ENCODE measurements at regions not wholly inside any gene's neighbourhood (a gene's known extent, or its start where the extent isn't known, plus 50 kb on each side); places are given as distances from the start of the nearest gene placed in this dataset.

DNA sequence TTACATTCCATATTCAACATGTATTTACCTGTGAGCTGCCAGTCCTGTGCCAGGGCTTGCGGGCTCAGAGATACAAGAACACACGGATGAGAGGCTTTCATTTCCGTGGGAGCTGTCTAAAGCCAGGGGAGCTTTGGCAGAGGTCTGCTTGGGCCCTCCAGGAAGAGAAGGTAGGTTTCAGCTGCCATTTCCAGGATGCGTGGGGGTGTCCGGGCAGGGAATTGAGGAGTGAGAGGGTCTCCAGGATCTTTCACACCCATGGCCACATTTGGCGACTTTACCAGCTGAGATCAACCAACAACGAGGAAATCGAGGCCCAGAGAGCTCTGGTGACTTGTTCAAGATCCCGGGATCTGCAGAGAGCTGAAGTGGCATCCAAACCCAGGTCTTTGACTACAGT is 119.6 kb downstream of the BUD13 start:
- no peak overlapping the region for H3K4me2 ChIP-seq
- no peaks in the 10 kb centered on the region for H4K20me1 ChIP-seq (ENCODE audit: insufficient read depth)
- H3K36me3 ChIP-seq (replicated peaks in 1 of 2; ENCODE audit: control insufficient read depth in 1 of 2, insufficient read depth in 2 of 2, low read length in 1 of 2), result no peaks in the 10 kb centered on the region
- ChIA-PET CTCF (interaction anchor here (1.0 to 4.8 kb wide), 6 partner anchors 11 to 199 kb away, joined by 4 to 34 read pairs (median 5); no protein-coding TSS in a partner anchor), POLR2A (no interaction called here)
- no peak overlapping the region for H2AFZ ChIP-seq (ENCODE audit: low read depth)
- TF ChIP-seq TEAD4 (IDR thresholded peaks at IDR 0.05; ENCODE audit: borderline replicate concordance, insufficient read depth), result no peak
- TF ChIP-seq GABPA (IDR thresholded peaks at IDR 0.05; ENCODE audit: low read depth), result no peak
- TF ChIP-seq EZH2phosphoT487 (IDR thresholded peaks at IDR 0.05; ENCODE audit: borderline replicate concordance, low read depth), result no peak
- no peak for TF ChIP-seq RCOR1 (IDR thresholded peaks at IDR 0.05; ENCODE audit: low read length)
- TF ChIP-seq SIN3A (IDR thresholded peaks at IDR 0.05; ENCODE audit: borderline replicate concordance, low read depth, low read length), result no peak
- TF ChIP-seq TCF12 (IDR thresholded peaks at IDR 0.05), result no peak
- TF ChIP-seq, protein P1, sequence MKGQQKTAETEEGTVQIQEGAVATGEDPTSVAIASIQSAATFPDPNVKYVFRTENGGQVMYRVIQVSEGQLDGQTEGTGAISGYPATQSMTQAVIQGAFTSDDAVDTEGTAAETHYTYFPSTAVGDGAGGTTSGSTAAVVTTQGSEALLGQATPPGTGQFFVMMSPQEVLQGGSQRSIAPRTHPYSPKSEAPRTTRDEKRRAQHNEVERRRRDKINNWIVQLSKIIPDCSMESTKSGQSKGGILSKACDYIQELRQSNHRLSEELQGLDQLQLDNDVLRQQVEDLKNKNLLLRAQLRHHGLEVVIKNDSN (IDR thresholded peaks at IDR 0.05; ENCODE audit: borderline replicate concordance, low read depth), result no peak
- H3F3A ChIP-seq (replicated peaks; ENCODE audit: insufficient read depth), result no peaks in the 10 kb centered on the region
- no peak for DNase-seq
- H3K9ac ChIP-seq, result no peak overlapping the region
- no peak overlapping the region for H3K27ac ChIP-seq (ENCODE audit: low read depth in 2 of 2, low read length in 1 of 2)
- H3K4me3 ChIP-seq (ENCODE audit: low read depth in 2 of 2, low read length in 1 of 2), result no peak overlapping the region
- no peaks in the 10 kb centered on the region for H3K9me2 ChIP-seq
- 58% methylated on average over 7 of the region's 9 CpGs for WGBS (ENCODE audit: low lambda C conversion rate)
- H3K79me2 ChIP-seq (ENCODE audit: insufficient read depth), result no peaks in the 10 kb centered on the region
- H3K4me1 ChIP-seq (ENCODE audit: control insufficient read depth in 1 of 2, insufficient read depth in 2 of 2, low read depth in 1 of 2, low read length in 1 of 2), result peaks cover 0 to 3% of the 10 kb centered on the region in 2 experiments; a peak in 1 of 4 replicates
- no peaks in the 10 kb centered on the region for H3K27me3 ChIP-seq (ENCODE audit: insufficient read depth)
- no peaks in the 10 kb centered on the region for H3K9me3 ChIP-seq

DNA sequence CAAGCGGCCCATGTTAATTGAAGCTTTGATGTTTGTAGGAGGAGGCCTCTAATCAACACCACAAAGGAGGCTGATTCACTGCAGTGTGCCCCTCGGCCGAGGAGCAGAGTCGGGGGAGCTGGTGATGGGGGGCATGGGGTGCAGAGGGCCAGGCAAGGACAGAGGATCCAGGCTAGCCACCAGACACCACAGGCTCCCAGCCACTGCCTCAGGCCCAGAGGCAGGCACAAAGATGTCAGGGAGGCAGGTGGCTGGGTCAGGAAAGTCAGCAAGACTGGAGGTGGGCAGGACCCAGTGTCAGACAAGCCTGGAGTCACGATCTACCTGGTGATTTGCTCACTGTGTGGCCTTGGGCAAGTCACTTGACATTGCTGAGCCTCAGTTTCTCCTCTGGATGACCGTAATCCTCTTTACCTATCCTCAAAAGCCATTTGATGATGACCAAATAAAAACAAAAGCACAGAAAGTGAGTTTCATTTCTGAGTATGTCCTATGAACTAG is 121.0 kb downstream of the BUD13 start:
- no peaks in the 10 kb centered on the region for H3K36me3 ChIP-seq (replicated peaks in 1 of 2; ENCODE audit: control insufficient read depth in 1 of 2, insufficient read depth in 2 of 2, low read length in 1 of 2)
- H3K27ac ChIP-seq (ENCODE audit: low read depth in 2 of 2, low read length in 1 of 2), result no peak overlapping the region
- no peaks in the 10 kb centered on the region for H3K79me2 ChIP-seq (ENCODE audit: insufficient read depth)
- TF ChIP-seq, protein P2, sequence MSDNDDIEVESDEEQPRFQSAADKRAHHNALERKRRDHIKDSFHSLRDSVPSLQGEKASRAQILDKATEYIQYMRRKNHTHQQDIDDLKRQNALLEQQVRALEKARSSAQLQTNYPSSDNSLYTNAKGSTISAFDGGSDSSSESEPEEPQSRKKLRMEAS (IDR thresholded peaks at IDR 0.05; ENCODE audit: low read depth), result no peak
- no peak for TF ChIP-seq RCOR1 (IDR thresholded peaks at IDR 0.05; ENCODE audit: low read length)
- TF ChIP-seq RFX5 (IDR thresholded peaks at IDR 0.05; ENCODE audit: low read length), result no peak
- no peak overlapping the region for H3K4me2 ChIP-seq
- 18% methylated on average over 6 of the region's 6 CpGs for WGBS (ENCODE audit: low lambda C conversion rate)
- peaks cover 0 to 3% of the 10 kb centered on the region in 2 experiments; a peak in 1 of 4 replicates for H3K4me1 ChIP-seq (ENCODE audit: control insufficient read depth in 1 of 2, insufficient read depth in 2 of 2, low read depth in 1 of 2, low read length in 1 of 2)
- no peaks in the 10 kb centered on the region for H3K9me3 ChIP-seq
- ChIA-PET CTCF (interaction anchor here (1.5 to 4.8 kb wide), 3 partner anchors 10 to 198 kb away, joined by 4 to 34 read pairs (median 5); no protein-coding TSS in a partner anchor), POLR2A (no interaction called here)
- no peak overlapping the region for H3K9ac ChIP-seq
- DNase-seq, result no peak
- H3K27me3 ChIP-seq (ENCODE audit: insufficient read depth), result no peaks in the 10 kb centered on the region
- H3K4me3 ChIP-seq (ENCODE audit: low read depth in 2 of 2, low read length in 1 of 2), result no peak overlapping the region
- H3F3A ChIP-seq (replicated peaks; ENCODE audit: insufficient read depth), result no peaks in the 10 kb centered on the region
- H2AFZ ChIP-seq (ENCODE audit: low read depth), result no peak overlapping the region
- no peaks in the 10 kb centered on the region for H4K20me1 ChIP-seq (ENCODE audit: insufficient read depth)
- H3K9me2 ChIP-seq, result no peaks in the 10 kb centered on the region

DNA sequence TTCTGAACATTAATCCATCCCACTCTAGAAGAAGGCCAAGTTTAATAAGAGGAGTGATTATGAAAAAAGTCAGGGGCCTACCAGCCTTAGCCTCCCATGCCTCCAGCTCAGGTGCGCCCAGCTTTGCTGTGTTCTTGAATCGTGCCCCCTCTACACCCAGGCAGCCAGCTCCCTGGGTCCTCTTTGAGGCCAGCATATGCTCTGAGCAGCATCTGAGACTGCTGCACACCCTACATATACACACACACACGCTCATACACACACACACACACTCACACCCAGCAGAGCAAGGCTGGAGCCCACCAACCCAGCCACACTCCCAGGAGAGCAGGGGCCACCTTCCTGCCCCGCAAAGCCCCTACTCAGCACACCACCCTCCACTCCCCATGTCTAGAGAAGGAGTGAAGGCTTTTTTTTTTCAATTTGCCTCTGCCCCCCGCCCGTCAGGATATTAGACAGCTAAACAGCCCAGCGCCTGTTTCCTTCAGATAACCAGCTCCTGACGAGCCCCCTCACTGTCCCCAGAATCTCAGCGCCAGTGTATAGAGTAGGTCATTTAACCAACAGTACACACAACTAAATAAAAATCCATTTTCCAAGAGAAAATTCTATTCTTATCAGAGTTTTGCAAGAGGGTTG is 121.6 kb downstream of the BUD13 start:
- H3K79me2 ChIP-seq (ENCODE audit: insufficient read depth), result no peaks in the 10 kb centered on the region
- H3K4me1 ChIP-seq (ENCODE audit: control insufficient read depth in 1 of 2, insufficient read depth in 2 of 2, low read depth in 1 of 2, low read length in 1 of 2), result peaks cover 0 to 3% of the 10 kb centered on the region in 2 experiments; a peak in 1 of 4 replicates
- CTCF ChIA-PET, result interaction anchor here (0.8 to 4.8 kb wide), 4 partner anchors 9 to 197 kb away, joined by 3 to 34 read pairs (median 4); no protein-coding TSS in a partner anchor
- no peak overlapping the region for H2AFZ ChIP-seq (ENCODE audit: low read depth)
- H4K20me1 ChIP-seq (ENCODE audit: insufficient read depth), result no peaks in the 10 kb centered on the region
- TF ChIP-seq, protein P3, sequence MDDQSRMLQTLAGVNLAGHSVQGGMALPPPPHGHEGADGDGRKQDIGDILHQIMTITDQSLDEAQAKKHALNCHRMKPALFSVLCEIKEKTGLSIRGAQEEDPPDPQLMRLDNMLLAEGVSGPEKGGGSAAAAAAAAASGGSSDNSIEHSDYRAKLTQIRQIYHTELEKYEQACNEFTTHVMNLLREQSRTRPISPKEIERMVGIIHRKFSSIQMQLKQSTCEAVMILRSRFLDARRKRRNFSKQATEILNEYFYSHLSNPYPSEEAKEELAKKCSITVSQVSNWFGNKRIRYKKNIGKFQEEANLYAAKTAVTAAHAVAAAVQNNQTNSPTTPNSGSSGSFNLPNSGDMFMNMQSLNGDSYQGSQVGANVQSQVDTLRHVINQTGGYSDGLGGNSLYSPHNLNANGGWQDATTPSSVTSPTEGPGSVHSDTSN (IDR thresholded peaks at IDR 0.05), result no peak
- TF ChIP-seq, protein P4, sequence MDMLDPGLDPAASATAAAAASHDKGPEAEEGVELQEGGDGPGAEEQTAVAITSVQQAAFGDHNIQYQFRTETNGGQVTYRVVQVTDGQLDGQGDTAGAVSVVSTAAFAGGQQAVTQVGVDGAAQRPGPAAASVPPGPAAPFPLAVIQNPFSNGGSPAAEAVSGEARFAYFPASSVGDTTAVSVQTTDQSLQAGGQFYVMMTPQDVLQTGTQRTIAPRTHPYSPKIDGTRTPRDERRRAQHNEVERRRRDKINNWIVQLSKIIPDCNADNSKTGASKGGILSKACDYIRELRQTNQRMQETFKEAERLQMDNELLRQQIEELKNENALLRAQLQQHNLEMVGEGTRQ (IDR thresholded peaks at IDR 0.05; ENCODE audit: borderline replicate concordance, low read depth, low read length), result no peak
- TF ChIP-seq ELF1 (IDR thresholded peaks at IDR 0.05), result no peak
- no peak for TF ChIP-seq EP300 (IDR thresholded peaks at IDR 0.05; ENCODE audit: borderline replicate concordance in 1 of 2, low read depth in 1 of 2, low read length in 1 of 2)
- no peak for TF ChIP-seq RFX5 (IDR thresholded peaks at IDR 0.05; ENCODE audit: low read length)
- no peaks in the 10 kb centered on the region for H3K9me2 ChIP-seq
- H3K9ac ChIP-seq, result no peak overlapping the region
- DNase-seq, result no peak
- no peak overlapping the region for H3K4me2 ChIP-seq
- WGBS (ENCODE audit: low lambda C conversion rate), result 31% methylated on average over 9 of the region's 9 CpGs
- H3K27ac ChIP-seq (ENCODE audit: low read depth in 2 of 2, low read length in 1 of 2), result no peak overlapping the region
- POLR2A ChIA-PET, result no interaction called here
- no peaks in the 10 kb centered on the region for H3K36me3 ChIP-seq (replicated peaks in 1 of 2; ENCODE audit: control insufficient read depth in 1 of 2, insufficient read depth in 2 of 2, low read length in 1 of 2)
- H3K27me3 ChIP-seq (ENCODE audit: insufficient read depth), result no peaks in the 10 kb centered on the region
- no peaks in the 10 kb centered on the region for H3F3A ChIP-seq (replicated peaks; ENCODE audit: insufficient read depth)
- no peak overlapping the region for H3K4me3 ChIP-seq (ENCODE audit: low read depth in 2 of 2, low read length in 1 of 2)
- H3K9me3 ChIP-seq, result no peaks in the 10 kb centered on the region

Data from SK-N-SH (cell line).